Activated T-cell treated with anti-CD3 and anti-CD28 coated beads for 4 hours (primary cell): ENCODE measurements at regions not wholly inside any gene's neighbourhood (a gene's known extent, or its start where the extent isn't known, plus 50 kb on each side); places are given as distances from the start of the nearest gene placed in this dataset.
A peak's percentile ranks its signal among the peaks of the same experiment; 100 is the strongest.
"Not testable (repeated sequence)": the region's sequence is repeated elsewhere in the genome, so short reads cannot be mapped to it uniquely, and the experiment has no call there.

Experiments used
- DNase-seq: peaks from one replicate; pipeline ENCODE4 v3.0.0-alpha.2; 2020

DNA sequence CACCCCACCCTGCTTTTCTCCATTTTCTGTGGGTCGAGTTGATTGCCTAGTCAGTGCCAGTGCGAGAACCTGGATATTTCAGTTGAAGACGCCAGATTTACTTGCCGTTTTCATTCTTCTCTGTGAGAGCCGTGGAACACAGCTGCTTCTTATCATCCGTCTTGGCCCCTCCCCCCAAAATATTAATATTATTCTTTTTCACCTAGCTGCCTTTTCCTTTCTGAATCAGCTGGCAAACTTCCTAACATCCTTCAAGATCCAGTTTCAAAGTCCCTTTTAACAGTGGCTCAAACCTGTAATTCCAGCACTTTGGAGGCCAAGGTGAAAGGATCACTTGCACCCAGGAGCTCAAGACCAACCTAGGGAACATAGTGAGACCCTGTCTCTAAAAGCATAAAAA, 117.1 kb upstream of the RASA1 start:
- no peak for DNase-seq

DNA sequence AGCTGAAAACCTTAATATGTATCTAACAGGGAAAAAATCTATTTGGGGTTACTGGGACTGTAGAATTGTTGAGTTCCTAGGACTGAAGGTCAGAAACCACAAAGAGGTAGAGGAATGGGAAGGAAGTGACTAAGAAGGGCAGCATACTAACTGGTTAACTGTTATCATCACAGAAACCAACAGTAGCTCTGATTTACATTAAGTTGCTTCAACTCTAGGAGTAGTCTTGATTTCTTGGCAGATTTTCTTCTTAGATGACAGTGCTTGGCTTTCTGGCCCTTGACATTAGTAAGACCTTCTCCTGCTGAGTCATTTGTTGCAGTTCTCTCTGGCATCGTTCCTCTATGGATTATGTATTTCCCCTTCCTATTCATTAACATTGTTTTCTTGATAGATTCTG, 116.1 kb upstream of the RASA1 start:
- no peak for DNase-seq

DNA sequence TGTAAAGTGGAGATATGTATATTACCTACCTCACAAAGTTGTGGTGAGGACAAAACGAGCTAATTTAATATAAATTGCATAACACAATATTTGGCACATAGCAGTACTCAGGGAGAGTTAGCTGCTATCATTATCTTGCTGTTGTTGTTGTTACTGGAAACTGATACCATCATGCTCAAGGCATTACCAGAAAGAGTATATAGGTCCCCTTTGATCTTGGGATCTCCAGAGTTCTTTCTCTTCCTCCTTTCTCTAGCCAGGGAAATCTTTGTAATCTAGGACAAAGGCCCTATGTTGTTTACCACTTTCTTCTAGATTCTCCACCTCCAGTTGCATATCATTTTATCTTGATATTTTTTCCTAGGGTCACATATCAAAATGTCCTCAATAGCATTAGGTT, 114.8 kb upstream of the RASA1 start:
- DNase-seq: no peak

DNA sequence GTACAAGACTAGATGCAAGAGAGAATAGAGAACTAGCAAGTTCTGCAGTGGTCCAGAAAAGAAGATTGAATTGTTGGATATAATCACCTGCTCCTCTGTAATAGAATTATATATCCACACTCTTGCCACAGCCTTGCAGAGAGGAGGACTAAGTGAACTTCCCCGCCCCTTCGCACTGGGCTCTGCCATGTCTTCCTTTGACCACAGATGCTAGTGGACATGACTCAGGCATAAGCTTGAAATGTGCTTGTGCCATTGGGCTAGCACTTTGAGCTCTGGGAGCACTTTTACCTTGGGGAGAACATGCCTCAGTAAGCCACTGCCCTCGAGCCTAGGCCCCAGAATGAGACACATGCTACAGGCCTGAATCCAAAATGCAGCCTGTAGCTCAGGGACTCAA, 113.5 kb upstream of the RASA1 start:
- DNase-seq: no peak

DNA sequence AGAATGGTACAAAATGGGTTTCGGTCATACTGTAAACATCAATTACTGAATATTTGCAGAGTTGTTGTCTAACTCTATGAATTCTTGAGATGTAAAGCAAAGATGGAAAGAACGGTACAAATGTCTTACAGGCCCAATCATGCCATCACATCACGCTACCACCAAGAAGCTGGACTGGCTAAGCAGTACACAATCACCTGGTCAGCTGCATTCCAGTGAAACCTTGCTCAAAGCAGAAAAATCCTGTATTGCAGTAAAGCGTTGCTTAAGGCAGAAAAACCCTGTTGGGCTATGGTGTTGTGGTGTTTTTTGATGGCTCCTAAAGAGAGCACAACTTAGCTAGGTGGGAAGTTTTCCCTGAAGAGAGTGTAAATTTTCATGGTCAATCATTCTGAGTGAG, 112.6 kb upstream of the RASA1 start:
- DNase-seq: no peak

DNA sequence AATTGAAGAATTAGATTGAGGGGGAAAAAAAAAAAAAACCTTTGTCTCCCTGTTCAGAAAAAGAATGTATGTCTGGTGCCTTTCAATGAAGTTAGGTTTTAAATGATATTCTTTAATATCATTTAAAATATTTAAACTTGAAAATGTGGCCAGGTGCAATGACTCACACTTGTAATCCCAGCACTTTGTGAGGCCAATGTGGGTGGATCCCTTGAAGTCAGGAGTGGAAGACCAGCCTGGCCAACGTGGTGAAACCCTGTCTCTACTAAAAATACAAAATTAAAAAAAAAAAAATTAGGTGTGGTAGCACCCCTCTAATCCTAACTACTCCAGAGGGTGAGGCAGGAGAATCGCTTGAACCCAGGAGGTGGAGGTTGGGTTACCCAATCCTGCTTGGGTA, 111.1 kb upstream of the RASA1 start:
- no peak for DNase-seq

DNA sequence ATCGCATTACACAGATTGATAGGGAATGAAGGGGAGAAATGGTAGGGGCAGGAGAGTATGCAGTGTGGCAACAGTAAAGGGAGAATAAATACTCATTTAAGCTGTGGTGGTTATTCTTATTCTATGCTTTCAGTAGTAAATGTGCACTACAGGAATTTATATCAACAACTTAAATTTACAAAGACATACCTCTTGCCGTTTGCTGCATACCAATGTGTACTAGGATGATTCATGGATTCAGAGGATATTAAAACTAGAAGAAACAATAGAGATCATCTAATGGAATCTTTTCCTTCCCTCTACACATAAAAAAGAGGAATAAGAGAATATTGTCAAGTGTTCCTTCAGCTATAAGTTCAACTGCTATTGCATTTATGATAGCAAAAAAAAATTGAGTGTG, 103.3 kb upstream of the RASA1 start:
- DNase-seq: no peak

DNA sequence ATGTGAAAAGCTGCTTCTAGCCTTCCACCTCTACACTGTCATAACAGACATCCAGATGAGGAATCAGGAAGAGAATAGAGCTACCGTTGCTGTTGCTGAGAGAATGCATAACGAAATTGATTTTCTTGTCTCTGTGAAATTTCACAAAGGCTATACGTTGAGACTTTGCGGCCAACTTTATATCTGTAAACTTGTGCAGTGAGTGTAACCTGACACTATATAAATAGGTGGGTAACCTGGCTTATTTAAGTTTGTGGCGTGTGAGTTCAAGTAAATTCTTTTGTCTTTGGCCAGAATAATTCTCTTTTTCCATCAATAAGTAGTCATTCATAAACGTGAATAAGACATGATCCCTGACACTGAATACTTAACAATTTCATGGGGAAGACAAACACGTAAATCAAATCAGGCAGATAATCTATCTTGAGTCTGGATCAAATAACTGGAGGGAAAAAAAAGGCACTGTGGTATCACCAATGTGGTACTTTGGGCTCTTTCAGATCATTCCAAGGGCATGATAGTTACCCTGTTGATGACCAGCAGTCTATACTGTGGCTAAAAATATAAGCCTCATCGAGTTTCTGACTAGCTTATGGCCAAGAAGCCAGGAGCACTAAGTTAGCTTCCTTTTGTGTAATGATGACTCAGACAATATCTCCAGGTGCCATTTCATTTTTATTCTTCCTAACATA, 98.2 kb upstream of the RASA1 start:
- no peak for DNase-seq

DNA sequence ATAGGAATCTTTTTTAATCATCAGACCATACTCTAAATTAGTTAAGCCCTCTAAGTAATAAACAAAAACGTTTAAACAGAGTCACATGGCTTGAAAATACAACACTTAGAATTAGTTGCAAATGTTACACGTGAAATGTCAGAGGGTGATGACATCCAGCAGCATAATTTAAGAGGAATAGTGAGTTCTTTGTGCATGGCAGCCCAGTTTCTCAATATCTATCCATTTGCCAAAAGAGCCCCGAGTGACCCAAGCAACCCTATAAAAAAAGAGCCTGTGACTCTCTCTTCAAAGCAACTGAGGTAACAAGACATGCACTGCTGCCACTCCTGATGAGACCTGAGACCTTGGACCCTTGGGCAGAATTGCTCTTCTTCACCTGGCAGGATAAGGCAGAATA, 96.9 kb upstream of the RASA1 start:
- no peak for DNase-seq

DNA sequence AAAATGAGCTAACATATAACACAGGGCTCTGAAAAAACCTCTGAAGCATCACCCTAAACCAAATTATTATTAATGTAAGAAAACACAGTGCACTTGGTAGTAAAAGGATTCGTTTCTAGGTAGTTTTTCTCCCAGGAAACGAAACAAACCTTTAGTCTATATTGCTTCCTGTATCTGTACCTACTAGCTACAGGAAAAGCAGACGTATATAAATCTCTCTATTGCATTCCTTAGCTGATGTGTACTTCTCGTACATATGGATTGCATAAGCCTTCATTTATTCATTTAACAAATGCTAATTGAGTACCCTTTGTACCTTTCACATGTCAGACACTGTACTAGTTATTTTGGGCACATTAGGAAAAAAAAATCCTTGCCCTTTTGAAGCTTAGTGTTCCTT, 85.0 kb upstream of the RASA1 start:
- DNase-seq: no peak

DNA sequence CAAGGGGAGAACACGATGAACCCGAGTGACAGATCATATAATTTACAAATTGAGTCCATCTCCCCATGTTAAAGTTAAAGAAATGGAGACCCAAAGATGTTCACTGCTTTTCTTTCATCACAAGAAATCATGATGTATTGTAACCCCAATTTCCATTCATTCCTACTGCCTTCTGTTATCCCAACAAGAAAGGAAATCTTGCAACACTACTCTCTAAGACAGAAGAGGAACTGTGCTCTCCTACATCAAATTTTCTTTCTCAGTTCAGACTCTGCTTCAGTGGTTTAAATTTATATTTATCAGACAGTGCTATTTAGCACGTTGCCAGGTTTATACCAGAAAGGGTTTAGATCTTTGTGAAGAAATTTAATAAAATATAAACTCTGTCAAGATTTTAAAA, 83.8 kb upstream of the RASA1 start:
- no peak for DNase-seq

DNA sequence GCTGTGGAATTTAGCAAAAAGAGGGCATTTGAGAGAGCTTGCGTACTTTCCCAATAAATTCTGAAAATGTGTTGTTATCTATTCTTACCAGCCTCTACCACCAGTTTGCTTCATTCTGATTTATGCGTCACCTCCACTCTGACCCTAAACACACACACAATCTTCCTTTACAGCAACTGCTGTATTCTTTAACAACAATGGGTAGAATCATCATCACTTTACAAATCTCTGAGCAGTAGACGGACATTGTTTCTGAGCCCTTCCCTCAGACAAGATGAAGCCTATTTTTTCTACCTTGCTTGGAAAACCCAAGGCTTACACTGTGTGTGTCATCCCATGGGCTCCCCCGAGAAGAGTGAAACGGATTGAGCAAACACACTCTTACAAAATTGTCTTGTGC, 83.1 kb upstream of the RASA1 start:
- no peak for DNase-seq

DNA sequence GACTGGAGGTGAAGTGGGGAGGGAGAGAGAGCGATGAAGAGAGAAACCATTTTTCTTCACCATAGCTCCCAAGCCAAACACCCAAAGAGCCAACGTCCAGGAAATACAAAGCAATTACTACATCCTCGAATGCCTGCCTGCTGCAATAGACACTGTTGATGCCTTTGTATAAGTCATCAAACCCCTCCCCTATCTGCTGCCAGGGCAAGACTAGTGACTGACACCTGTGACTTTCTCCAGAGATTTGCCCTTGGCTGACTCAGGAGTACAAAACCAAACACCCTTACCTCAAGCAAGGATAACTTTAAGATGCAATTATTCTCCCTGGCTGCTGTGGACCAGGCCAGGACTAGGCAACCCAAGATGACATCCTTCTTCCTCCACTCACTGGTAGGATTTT, 81.8 kb upstream of the RASA1 start:
- DNase-seq: no peak

DNA sequence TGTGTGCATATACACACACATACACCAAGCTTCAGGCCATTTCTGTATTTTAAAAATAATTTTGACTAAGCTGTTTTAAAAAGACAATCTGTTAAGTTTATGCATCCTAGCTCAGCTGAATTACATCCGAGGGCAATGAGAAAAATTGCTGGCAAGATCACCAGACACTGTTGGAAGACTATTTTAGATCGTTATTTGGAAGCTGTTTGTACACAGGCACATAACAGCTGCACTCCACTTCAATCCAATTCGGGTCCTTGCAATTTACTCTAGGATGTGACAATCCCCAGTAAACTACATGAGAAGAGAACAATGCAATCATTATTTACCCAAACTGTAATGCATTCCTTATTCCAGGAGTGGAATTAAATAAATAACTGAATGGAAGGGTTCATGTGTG, 79.3 kb upstream of the RASA1 start:
- no peak for DNase-seq

DNA sequence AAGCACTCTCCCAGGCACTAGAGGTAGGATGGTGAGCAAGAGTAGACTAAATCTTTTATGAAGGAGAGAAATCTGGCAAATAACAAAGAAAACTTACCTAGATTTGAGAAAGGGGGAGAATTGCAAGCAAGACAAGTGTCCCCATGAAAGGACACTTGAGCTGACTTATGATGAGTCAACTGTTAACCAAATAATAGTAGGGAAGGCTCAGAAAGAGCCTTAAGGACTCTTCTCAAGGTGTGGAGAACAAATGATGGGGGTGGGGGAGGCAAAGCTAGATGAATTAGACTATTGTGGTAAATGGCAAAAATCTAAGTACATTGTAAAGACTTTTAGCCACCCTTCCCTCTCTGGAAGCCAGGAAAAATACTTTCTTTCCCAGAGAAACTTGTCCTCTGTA, 77.6 kb upstream of the RASA1 start:
- DNase-seq: no peak

DNA sequence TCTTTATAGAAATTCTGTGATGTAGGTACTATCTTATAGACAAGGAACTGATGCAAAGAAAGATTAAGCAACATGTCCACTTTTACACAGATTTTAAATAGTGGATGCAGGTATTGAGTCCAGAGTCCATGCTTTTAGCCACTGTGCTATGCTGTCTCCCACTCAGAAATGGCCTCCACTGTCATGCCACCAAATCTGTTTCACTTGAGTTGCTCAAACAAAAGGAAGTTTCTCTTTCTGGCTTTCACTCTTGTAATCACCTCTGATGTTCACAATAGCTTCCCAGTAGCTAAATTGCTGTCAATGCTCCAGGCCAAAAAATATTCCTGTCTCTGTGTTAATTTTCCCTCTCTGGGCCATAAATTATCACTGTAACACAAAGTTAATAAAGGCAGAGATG, 77.0 kb upstream of the RASA1 start:
- no peak for DNase-seq

DNA sequence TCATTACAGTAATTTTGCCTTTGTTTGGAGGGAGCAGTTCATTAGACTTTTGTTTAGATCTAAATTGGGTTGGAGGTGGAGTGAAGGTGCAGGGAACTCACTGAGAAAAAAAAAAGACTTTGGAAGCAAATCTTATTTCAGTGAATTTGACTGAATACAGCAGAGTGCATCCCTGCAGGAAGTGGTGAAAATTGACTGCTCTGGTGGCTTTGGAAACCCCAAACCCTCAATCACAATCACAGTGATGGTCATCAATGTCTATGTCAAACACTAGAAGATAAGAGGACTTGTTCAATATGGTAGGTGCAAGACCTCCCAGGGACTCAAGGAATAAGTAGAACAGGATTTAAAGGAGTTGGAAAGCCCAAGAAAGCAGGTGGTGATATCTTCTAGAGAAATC, 76.0 kb upstream of the RASA1 start:
- DNase-seq: no peak

DNA sequence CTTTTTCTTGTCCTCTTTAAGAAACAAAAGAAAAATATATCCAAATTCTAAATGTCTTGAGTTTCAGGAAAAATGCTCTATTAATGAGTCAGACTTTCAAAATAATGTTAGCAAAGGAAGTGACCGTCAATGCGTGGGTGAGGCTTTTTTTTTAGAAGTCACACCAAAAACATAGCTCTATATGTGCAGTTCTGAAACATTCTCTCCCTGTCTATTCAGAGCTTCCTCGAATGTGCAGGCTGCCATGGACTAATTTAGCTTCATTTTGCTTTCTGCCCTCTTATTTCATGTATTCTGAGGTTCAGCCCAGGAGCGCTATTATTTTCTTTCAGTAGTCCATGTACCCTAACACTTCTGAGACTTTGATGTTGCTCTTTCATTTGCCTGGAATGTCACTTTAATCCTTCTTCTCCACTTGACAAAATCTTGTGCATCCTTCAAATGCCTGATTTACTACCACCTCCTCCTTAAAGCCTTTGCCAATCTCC, 72.5 kb upstream of the RASA1 start:
- peak; percentile 9 for DNase-seq

DNA sequence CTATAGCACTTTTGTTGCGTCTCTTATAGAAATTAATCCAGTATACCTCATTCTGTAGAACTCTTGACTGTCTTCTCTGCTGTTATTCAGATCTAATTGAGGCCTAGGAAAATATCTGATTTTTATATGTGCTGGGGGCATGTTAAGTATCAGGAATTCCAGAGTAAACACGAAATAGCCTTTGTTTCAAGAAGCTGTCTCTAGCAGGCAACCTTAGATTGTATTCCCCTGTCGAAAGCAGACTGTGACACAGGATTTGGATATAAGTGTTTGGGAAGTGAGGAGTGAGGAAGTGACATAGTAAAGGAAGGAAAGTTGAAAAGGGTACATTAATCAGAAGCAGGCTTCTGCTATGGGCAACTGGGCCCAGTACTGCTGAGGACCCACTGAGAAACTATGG, 72.1 kb upstream of the RASA1 start:
- no peak for DNase-seq

DNA sequence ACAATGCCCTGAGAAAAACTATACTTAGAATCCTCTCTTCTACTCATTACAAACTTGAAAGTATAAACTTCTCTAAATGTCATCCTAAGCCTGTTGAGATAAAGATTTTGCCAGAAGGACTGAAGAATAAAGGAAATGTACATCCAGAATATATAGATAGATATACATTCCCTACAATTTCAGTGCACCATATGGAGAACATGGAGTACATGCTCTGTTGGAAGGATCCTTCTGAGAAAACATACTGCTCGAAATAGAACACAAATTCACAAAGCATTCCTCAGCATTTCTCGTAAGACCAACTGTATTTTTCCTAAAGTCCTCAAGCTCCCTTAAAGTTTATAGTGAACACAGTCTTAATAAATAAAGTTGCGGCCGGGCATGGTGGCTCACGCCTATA, 69.7 kb upstream of the RASA1 start:
- no peak for DNase-seq

DNA sequence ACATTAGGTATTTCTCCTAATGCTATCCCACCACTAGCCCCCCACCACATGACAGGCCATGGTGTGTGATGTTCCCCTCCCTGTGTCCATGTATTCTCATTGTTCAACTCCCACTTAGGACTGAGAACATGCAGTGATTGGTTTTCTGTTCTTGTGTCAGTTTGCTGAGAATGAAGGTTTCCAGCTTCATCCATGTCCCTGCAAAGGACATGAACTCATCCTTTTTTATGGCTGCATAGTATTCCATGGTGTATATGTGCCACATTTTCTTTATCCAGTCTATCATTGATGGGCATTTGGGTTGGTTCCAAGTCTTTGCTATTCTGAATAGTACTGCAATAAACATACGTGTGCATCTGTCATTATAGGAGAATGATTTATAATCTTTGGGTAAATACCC, 68.4 kb upstream of the RASA1 start:
- DNase-seq: not testable (repeated sequence)

DNA sequence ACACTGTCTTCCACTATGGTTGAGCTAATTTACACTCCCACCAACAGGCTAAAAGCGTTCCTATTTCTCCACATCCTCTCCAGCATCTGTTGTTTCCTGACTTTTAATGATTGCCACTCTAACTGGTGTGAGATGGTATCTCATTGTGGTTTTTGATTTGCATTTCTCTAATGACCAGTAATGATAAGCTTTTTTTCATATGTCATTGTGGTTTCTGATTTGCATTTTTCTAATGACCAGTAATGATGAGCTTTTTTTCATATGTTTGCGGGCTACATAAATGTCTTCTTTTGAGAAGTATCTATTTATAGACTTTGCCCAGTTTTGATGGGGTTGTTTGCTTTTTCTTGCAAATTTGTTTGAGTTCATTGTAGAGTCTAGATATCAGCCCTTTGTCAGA, 68.0 kb upstream of the RASA1 start:
- not testable (repeated sequence) for DNase-seq

DNA sequence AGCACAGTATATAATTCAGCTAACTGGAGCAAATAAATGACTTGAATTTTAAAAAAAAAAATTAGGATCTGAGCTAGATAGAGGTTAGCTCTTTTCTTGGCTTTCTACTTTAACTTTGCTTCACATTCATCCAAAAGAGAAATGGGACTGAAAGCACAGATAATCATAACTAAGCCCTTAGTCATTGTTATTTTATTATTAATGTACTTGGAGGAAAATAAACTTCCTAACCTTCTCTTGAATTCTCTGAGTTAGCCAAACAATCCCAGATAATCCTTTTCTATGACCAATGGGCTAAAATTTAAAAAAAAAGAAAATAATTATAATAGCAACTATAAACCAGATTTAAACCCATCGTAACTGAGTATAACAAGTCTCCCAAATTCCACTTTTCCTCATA, 57.6 kb upstream of the RASA1 start:
- no peak for DNase-seq

DNA sequence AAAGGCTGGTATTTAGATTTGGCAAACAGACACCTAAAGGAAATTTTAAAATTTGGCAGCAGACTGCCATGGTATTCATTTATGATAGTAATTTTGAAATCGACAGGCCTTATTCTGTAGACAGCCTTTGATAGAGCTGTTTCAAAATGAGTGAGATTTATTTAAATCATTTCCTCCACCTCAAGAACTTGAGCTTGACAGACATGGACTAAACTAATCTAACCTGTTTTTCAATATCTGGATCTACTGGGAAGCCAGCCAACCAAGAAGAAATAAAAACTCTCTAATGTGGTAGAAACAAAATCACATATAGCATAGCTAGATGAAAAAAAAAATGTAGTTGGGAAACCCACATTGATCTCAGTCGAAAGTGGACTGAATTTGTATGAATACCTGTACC, 56.9 kb upstream of the RASA1 start:
- DNase-seq: no peak

DNA sequence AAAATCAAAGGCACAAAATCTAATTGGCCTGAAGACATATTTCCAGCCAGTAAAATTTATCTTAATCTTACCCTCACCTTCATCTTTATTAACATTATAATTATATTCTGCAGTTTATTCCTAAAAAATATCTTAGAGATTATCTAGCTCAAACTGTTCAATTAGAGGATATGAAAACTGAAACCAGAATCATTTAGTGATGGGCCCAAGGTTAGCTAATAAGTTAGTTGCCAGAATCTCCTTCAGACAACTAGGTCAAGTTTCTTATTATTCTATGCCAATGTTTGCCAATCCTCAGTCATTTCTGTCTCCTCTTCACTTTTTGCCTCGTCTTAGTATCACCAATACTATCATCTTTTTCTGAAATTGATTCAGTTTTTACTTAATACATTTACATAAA, 56.0 kb upstream of the RASA1 start:
- DNase-seq: no peak

DNA sequence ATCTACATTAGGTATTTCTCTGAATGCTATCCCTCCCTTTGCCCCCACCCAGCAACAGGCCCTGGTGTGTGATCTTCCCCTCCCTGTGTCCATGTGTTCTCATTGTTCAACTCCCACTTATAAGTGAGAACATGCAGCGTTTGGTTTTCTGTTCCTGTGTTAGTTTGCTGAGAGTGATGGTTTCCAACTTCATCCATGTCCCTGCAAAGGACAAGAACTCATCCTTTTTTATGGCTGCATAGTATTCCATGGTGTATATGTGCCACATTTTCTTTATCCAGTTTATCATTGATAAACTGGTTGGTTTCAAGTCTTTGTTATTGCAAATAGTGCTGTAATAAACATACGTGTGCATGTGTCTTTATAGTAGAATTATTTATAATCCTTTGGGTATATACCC, 55.5 kb upstream of the RASA1 start:
- not testable (repeated sequence) for DNase-seq
